Mammary epithelial cell (primary cell): ENCODE measurements at regions not wholly inside any gene's neighbourhood (a gene's known extent, or its start where the extent isn't known, plus 50 kb on each side); places are given as distances from the start of the nearest gene placed in this dataset.

ENCODE experiments used
- EZH2 ChIP-seq: IDR thresholded peaks from 2 replicates; pipeline ENCODE4 v1.6.1; 2012; ENCODE audit warnings: low read length, inconsistent platforms, borderline replicate concordance
- TF ChIP-seq, protein P1 (sequence below), 2 donors: IDR thresholded peaks in 1 of 2; conservative IDR thresholded peaks in 1 of 2; 2 replicates each; pipeline ENCODE4 v1.5.1; 2011 to 2012; ENCODE audit warnings: inconsistent platforms in 2 of 2, low read length in 2 of 2, mild to moderate bottlenecking in 2 of 2, control low read depth in 1 of 2, low read depth in 1 of 2; ENCODE audit not compliant: insufficient read depth in 1 of 2; ENCODE audit errors: extremely low read depth in 1 of 2

GRCh38 chr15:39154776-39155175 is 426.1 kb upstream of the THBS1 start:
- TF ChIP-seq, protein P1, sequence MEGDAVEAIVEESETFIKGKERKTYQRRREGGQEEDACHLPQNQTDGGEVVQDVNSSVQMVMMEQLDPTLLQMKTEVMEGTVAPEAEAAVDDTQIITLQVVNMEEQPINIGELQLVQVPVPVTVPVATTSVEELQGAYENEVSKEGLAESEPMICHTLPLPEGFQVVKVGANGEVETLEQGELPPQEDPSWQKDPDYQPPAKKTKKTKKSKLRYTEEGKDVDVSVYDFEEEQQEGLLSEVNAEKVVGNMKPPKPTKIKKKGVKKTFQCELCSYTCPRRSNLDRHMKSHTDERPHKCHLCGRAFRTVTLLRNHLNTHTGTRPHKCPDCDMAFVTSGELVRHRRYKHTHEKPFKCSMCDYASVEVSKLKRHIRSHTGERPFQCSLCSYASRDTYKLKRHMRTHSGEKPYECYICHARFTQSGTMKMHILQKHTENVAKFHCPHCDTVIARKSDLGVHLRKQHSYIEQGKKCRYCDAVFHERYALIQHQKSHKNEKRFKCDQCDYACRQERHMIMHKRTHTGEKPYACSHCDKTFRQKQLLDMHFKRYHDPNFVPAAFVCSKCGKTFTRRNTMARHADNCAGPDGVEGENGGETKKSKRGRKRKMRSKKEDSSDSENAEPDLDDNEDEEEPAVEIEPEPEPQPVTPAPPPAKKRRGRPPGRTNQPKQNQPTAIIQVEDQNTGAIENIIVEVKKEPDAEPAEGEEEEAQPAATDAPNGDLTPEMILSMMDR (conservative IDR thresholded peaks at IDR 0.05 in 1 of 2, IDR thresholded peaks at IDR 0.05 in 1 of 2; ENCODE audit: extremely low read depth in 1 of 2, insufficient read depth in 1 of 2, low read depth in 1 of 2, low read length in 2 of 2): no peak
- no peak for TF ChIP-seq EZH2
